ENCODE measurements at regions not wholly inside any gene's neighbourhood (a gene's known extent, or its start where the extent isn't known, plus 50 kb on each side); places are given as distances from the start of the nearest gene placed in this dataset.

DNA sequence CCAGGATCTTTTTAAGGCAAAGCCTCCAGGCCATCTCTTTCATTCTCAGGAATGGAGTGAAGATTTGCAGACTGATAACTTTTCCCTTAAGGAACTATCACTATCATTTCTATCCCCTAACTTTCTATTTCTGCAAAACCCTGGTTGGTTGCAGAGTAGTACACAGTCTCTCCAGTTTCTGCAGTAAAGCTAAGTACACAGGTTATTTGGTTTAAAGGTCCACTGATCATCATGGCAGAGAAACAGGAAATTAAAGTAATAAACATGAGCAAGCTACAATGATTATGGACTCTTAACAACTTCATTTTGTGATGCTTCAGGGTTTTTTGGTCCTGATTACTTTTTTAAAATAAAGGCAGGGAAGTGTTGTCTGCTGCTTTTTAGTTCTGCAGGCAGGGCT lies 890.0 kb upstream of the DDX18 start:
- dilution Hi-C loops (cut with MboI; ENCODE audit: extremely low pct_ligation_motif_present, low sequenced_read_pairs) (no loop called here), intact Hi-C loops (cut with micrococcal nuclease) (no loop called here)
- POLR2A ChIA-PET: no interaction called here
- Histone ChIP-seq H2AFZ (ENCODE audit: low read depth, low read length) (no peak overlapping the region), H3K9ac (replicated peaks; ENCODE audit: extremely low read depth, insufficient read depth, low read length) (no peak overlapping the region), H3K27ac (ENCODE audit: insufficient read depth, low read depth, low read length) (no peak overlapping the region), H3K9me1 (replicated peaks; ENCODE audit: control insufficient read depth, extremely low read depth, insufficient read depth, low read length) (no peaks in the 10 kb centered on the region), H3K4me3 (replicated peaks in 1 of 3; ENCODE audit: insufficient read depth in 1 of 3, low read depth in 1 of 3, low read length in 3 of 3) (no peak overlapping the region), H3K9me3 (replicated peaks; ENCODE audit: control insufficient read depth, insufficient read depth, low read length) (peaks cover 7% of the 10 kb centered on the region), H3K4me1 (ENCODE audit: control insufficient read depth, extremely low read depth, insufficient read depth, low read length) (no peaks in the 10 kb centered on the region), H3K79me2 (ENCODE audit: control insufficient read depth, insufficient read depth, low read length) (no peaks in the 10 kb centered on the region), H3K36me3 (ENCODE audit: control insufficient read depth in 2 of 2, extremely low read depth in 1 of 2, insufficient read depth in 2 of 2, low read length in 2 of 2) (no peaks in the 10 kb centered on the region), H3K27me3 (ENCODE audit: control insufficient read depth in 2 of 2, insufficient read depth in 2 of 2, low read length in 2 of 2) (no peaks in the 10 kb centered on the region), H3K4me2 (ENCODE audit: insufficient read depth, low read length) (no peak overlapping the region), H4K20me1 (replicated peaks; ENCODE audit: control insufficient read depth, extremely low read depth, insufficient read depth, low read length) (no peaks in the 10 kb centered on the region)
- no peak for TF ChIP-seq JUN (IDR thresholded peaks at IDR 0.05; ENCODE audit: borderline replicate concordance, insufficient read depth, insufficient read length, low read depth)
- TF ChIP-seq, protein P1, sequence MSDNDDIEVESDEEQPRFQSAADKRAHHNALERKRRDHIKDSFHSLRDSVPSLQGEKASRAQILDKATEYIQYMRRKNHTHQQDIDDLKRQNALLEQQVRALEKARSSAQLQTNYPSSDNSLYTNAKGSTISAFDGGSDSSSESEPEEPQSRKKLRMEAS (IDR thresholded peaks at IDR 0.05; ENCODE audit: insufficient read depth, insufficient read length): no peak
- BruUV-seq (replicated peaks): no TSS peak
- DNase-seq (ENCODE audit: low read depth, low spot score) (no peak), FAIRE-seq (no peak)
- CTCF ChIA-PET: no interaction called here

DNA sequence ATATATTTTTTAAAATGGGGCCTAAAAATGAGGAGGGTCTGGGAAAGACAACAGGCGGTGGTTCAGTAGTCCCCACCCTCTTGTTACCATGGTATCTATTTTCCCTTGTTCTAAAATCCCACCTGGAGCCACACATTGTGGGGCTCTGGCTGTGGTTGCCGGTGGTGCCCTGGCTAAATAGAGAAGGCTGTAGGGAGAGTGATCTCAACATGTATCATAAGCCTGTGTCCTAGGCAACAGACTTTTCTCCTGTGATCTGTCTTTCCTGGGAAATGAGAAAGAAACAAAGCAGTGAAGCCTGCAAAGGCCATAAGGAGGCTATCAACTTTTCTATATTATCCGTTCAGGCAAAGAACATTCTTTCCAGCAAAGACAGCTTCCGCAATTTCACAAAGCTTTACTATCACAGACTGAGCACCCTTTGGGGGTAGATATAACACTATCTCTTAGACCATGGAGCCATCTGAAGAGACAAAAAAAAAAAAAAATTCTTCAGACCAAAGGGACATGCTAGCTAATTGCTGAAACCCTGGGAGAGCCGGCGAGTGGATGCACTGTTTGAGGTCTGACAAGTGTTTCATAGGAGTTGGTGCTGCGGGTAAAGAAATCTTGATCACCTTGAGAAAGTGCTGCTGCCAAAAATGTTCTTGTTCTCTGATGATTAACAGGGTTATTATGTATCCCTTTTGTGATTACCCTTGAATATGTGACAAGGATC lies 879.2 kb upstream of the DDX18 start:
- ChIA-PET CTCF (no interaction called here), POLR2A (no interaction called here)
- BruUV-seq (replicated peaks): no TSS peak
- H3K79me2 ChIP-seq (ENCODE audit: control insufficient read depth, insufficient read depth, low read length): no peaks in the 10 kb centered on the region
- H3K36me3 ChIP-seq (ENCODE audit: control insufficient read depth in 2 of 2, extremely low read depth in 1 of 2, insufficient read depth in 2 of 2, low read length in 2 of 2): no peaks in the 10 kb centered on the region
- no peaks in the 10 kb centered on the region for H3K9me1 ChIP-seq (replicated peaks; ENCODE audit: control insufficient read depth, extremely low read depth, insufficient read depth, low read length)
- FAIRE-seq (no peak), DNase-seq (ENCODE audit: low read depth, low spot score) (no peak)
- intact Hi-C loops (cut with micrococcal nuclease) (no loop called here), dilution Hi-C loops (cut with MboI; ENCODE audit: extremely low pct_ligation_motif_present, low sequenced_read_pairs) (no loop called here)
- no peak overlapping the region for H2AFZ ChIP-seq (ENCODE audit: low read depth, low read length)
- H3K9me3 ChIP-seq (replicated peaks; ENCODE audit: control insufficient read depth, insufficient read depth, low read length): peaks cover 5% of the 10 kb centered on the region
- no peak overlapping the region for H3K9ac ChIP-seq (replicated peaks; ENCODE audit: extremely low read depth, insufficient read depth, low read length)
- H3K4me3 ChIP-seq (replicated peaks in 1 of 3; ENCODE audit: insufficient read depth in 1 of 3, low read depth in 1 of 3, low read length in 3 of 3): no peak overlapping the region
- no peaks in the 10 kb centered on the region for H3K27me3 ChIP-seq (ENCODE audit: control insufficient read depth in 2 of 2, insufficient read depth in 2 of 2, low read length in 2 of 2)
- TF ChIP-seq EZH2 (IDR thresholded peaks at IDR 0.05; ENCODE audit: borderline replicate concordance, low read depth, low read length, severe bottlenecking) (no peak), GATA2 (IDR thresholded peaks at IDR 0.05; ENCODE audit: insufficient read depth, insufficient read length, low read depth, low read length) (no peak), POLR2AphosphoS5 (IDR thresholded peaks at IDR 0.05; ENCODE audit: insufficient read depth, low read depth, low read length) (no peak), FOS (IDR thresholded peaks at IDR 0.05; ENCODE audit: borderline replicate concordance, insufficient read depth, low read length) (no peak), MYC (IDR thresholded peaks at IDR 0.05; ENCODE audit: low read depth, low read length) (no peak), POLR2A (IDR thresholded peaks at IDR 0.05; ENCODE audit: low read depth, low read length) (no peak), JUN (IDR thresholded peaks at IDR 0.05; ENCODE audit: borderline replicate concordance, insufficient read depth, insufficient read length, low read depth) (no peak)
- TF ChIP-seq, protein P1 (IDR thresholded peaks at IDR 0.05; ENCODE audit: insufficient read depth, insufficient read length): no peak
- H4K20me1 ChIP-seq (replicated peaks; ENCODE audit: control insufficient read depth, extremely low read depth, insufficient read depth, low read length): no peaks in the 10 kb centered on the region
- no peaks in the 10 kb centered on the region for H3K4me1 ChIP-seq (ENCODE audit: control insufficient read depth, extremely low read depth, insufficient read depth, low read length)
- no peak overlapping the region for H3K4me2 ChIP-seq (ENCODE audit: insufficient read depth, low read length)
- no peak overlapping the region for H3K27ac ChIP-seq (ENCODE audit: insufficient read depth, low read depth, low read length)
